WTC11 (cell line): ENCODE measurements at regions not wholly inside any gene's neighbourhood (a gene's known extent, or its start where the extent isn't known, plus 50 kb on each side); places are given as distances from the start of the nearest gene placed in this dataset.

Source experiments
- ATAC-seq: fragments of 200-7000 bp; cut with Tn5 transposase; 2 replicates; pipeline ENCODE4 v1.10.0; 2021; ENCODE audit warnings: mild to moderate bottlenecking, moderate library complexity
- CTCF ChIA-PET: fragments of 300-600 bp; sonication (Branson Sonifier 250); formaldehyde crosslinking; loops from one replicate; lab custom pipeline; 2021; ENCODE audit warnings: antibody characterized with exemption; lab: Charles Lee
- POLR2A ChIA-PET: fragments of 350-600 bp; sonication (Branson Sonifier 250); formaldehyde crosslinking; loops from one replicate; lab custom pipeline; 2021; ENCODE audit warnings: antibody characterized with exemption; lab: Charles Lee
- DNase-seq: peaks from one replicate; pipeline ENCODE4 v3.0.0; 2021; ENCODE audit warnings: low spot score
- H3K27ac Mint-ChIP-seq: 2 replicates; pipeline ENCODE4 v1.8.0; 2021; ENCODE audit warnings: mixed read lengths
- H3K27me3 Mint-ChIP-seq: 2 replicates; pipeline ENCODE4 v1.8.0; 2021; ENCODE audit warnings: low read depth, mild to moderate bottlenecking, moderate library complexity, mixed read lengths
- H3K36me3 Mint-ChIP-seq: 2 replicates; pipeline ENCODE4 v1.8.0; 2021; ENCODE audit warnings: mixed read lengths
- H3K4me1 Mint-ChIP-seq: 2 replicates; pipeline ENCODE4 v1.8.0; 2022; ENCODE audit warnings: mixed read lengths
- H3K4me3 Mint-ChIP-seq: 2 replicates; pipeline ENCODE4 v1.8.0; 2021; ENCODE audit warnings: mild to moderate bottlenecking, moderate library complexity, mixed read lengths
- H3K9me3 Mint-ChIP-seq: 2 replicates; pipeline ENCODE4 v1.8.0; 2021; ENCODE audit warnings: mixed read lengths
- AR ChIP-seq: fragments of 250-450 bp; sonication (Bioruptor Pico); IDR thresholded peaks from 2 replicates; pipeline ENCODE4 v1.9.0; 2021; ENCODE audit warnings: mild to moderate bottlenecking
- ATF6 ChIP-seq: sonication (generic); formaldehyde crosslinking; IDR thresholded peaks from 2 replicates; pipeline ENCODE4 v1.8.1; 2023; ENCODE audit warnings: mild to moderate bottlenecking, missing genetic modification reagents
- E2F4 ChIP-seq: sonication (generic); formaldehyde crosslinking; IDR thresholded peaks from 2 replicates; pipeline ENCODE4 v1.8.1; 2022; ENCODE audit warnings: low read depth, mild to moderate bottlenecking, moderate library complexity, missing genetic modification reagents, borderline replicate concordance
- FOXK1 ChIP-seq: sonication (generic); formaldehyde crosslinking; IDR thresholded peaks from 2 replicates; pipeline ENCODE4 v1.8.0; 2022; ENCODE audit warnings: mild to moderate bottlenecking, moderate library complexity, missing genetic modification reagents
- HMGA2 ChIP-seq: fragments of 250-450 bp; sonication (Bioruptor Pico); IDR thresholded peaks from 2 replicates; pipeline ENCODE4 v1.4.0; 2021; ENCODE audit warnings: mild to moderate bottlenecking, moderate library complexity
- JAZF1 ChIP-seq: fragments of 250-450 bp; sonication (Bioruptor Pico); IDR thresholded peaks from 2 replicates; pipeline ENCODE4 v1.9.0; 2021; ENCODE audit warnings: moderate library complexity, mild to moderate bottlenecking, inconsistent platforms
- NFATC4 ChIP-seq: fragments of 250-450 bp; sonication (Bioruptor Pico); IDR thresholded peaks from 2 replicates; pipeline ENCODE4 v1.9.0; 2021; ENCODE audit warnings: mild to moderate bottlenecking
- NFYB ChIP-seq: sonication (generic); formaldehyde crosslinking; conservative IDR thresholded peaks from 2 replicates; pipeline ENCODE4 v1.8.0; 2022; ENCODE audit warnings: low read depth, missing genetic modification reagents
- NR3C1 ChIP-seq: sonication (generic); formaldehyde crosslinking; conservative IDR thresholded peaks from 2 replicates; pipeline ENCODE4 v1.8.1; 2023; ENCODE audit warnings: low read depth, mild to moderate bottlenecking, missing genetic modification reagents
- PRDM15 ChIP-seq: sonication (generic); formaldehyde crosslinking; IDR thresholded peaks from 2 replicates; pipeline ENCODE4 v1.8.0; 2022; ENCODE audit warnings: missing genetic modification reagents
- PREB ChIP-seq: sonication (generic); formaldehyde crosslinking; IDR thresholded peaks from 2 replicates; pipeline ENCODE4 v1.8.1; 2022; ENCODE audit warnings: mild to moderate bottlenecking, missing genetic modification reagents, moderate library complexity, borderline replicate concordance
- RORB ChIP-seq: fragments of 250-450 bp; sonication (Bioruptor Pico); IDR thresholded peaks from 2 replicates; pipeline ENCODE4 v1.9.0; 2021; ENCODE audit warnings: mild to moderate bottlenecking
- SP1 ChIP-seq: sonication (generic); formaldehyde crosslinking; conservative IDR thresholded peaks from 2 replicates; pipeline ENCODE4 v1.8.1; 2022; ENCODE audit warnings: missing genetic modification reagents
- TCF7 ChIP-seq: sonication (generic); formaldehyde crosslinking; IDR thresholded peaks from 2 replicates; pipeline ENCODE4 v1.8.0; 2022; ENCODE audit warnings: mild to moderate bottlenecking, low read depth, missing genetic modification reagents, moderate library complexity
- ZBTB43 ChIP-seq: sonication (generic); formaldehyde crosslinking; IDR thresholded peaks from 2 replicates; pipeline ENCODE4 v1.8.1; 2023; ENCODE audit warnings: mild to moderate bottlenecking, missing genetic modification reagents
- TF ChIP-seq, protein P1 (sequence below): fragments of 250-450 bp; sonication (Bioruptor Pico); IDR thresholded peaks from 2 replicates; pipeline ENCODE4 v2.1.2; 2022; ENCODE audit warnings: mild to moderate bottlenecking, moderate library complexity

GRCh38 chr2:117407746-117408145 is 406.7 kb upstream of the DDX18 start (continued):
- TF ChIP-seq PREB (no peak), NFYB (CRISPR knock-in tag) (no peak), AR (CRISPR knock-in tag) (no peak)

GRCh38 chr2:117409443-117409842 is 405.0 kb upstream of the DDX18 start:
- H3K27me3 Mint-ChIP-seq = no peaks in the 10 kb centered on the region; the same call in 1 of the 2 replicates
- H3K36me3 Mint-ChIP-seq = no peaks in the 10 kb centered on the region
- H3K9me3 Mint-ChIP-seq = no peaks in the 10 kb centered on the region; the same call in 1 of the 2 replicates
- H3K4me3 Mint-ChIP-seq = no peak overlapping the region
- no peak for ATAC-seq
- TF ChIP-seq TCF7 (CRISPR knock-in tag) = no peak
- no peak for TF ChIP-seq HMGA2 (CRISPR knock-in tag)
- TF ChIP-seq SP1 (CRISPR knock-in tag) = no peak
- TF ChIP-seq JAZF1 (CRISPR knock-in tag) = no peak
- TF ChIP-seq NFATC4 (CRISPR knock-in tag) = no peak
- ChIA-PET POLR2A (no interaction called here), CTCF (no interaction called here)
- no peak overlapping the region for H3K27ac Mint-ChIP-seq
- H3K4me1 Mint-ChIP-seq = no peaks in the 10 kb centered on the region
- no peak for DNase-seq

DNA sequence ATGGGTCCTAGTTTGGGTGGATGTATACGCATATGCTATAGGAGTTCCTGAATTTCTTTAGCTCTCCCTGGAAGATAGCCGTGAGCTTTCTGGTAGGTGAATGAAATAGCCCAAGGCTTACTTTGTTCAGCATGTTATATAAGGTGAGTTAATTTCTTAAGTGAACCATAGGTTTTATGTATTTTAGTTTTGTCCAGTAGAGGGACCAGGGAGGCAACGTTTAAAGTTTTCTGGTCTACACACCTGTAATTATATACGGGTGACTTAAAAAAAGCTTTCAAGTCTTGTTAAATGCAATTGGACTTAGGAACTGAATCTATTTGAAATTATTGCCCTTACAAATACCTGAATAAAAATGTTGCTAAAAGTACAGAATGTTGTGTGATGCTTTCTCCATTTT is 402.5 kb upstream of the DDX18 start:
- CTCF ChIA-PET = interaction anchor here (0.7 to 0.8 kb wide), 2 partner anchors 15 to 374 kb away, joined by 3 to 4 read pairs; no protein-coding TSS in a partner anchor
- Mint-ChIP-seq H3K4me1 (no peaks in the 10 kb centered on the region), H3K9me3 (peaks cover 8% of the 10 kb centered on the region)

More for the DNA sequence above, 402.5 kb upstream of the DDX18 start:
- Mint-ChIP-seq H3K27me3 (no peaks in the 10 kb centered on the region; the same call in 1 of the 2 replicates), H3K4me3 (no peak overlapping the region), H3K27ac (no peak overlapping the region), H3K36me3 (no peaks in the 10 kb centered on the region)
- ATAC-seq (no peak), DNase-seq (no peak)
- POLR2A ChIA-PET = no interaction called here
- TF ChIP-seq FOXK1 (CRISPR knock-in tag) (no peak), E2F4 (no peak), RORB (CRISPR knock-in tag) (no peak), PRDM15 (CRISPR knock-in tag) (no peak), HMGA2 (CRISPR knock-in tag) (no peak), NR3C1 (CRISPR knock-in tag) (no peak), ZBTB43 (CRISPR knock-in tag) (no peak), ATF6 (CRISPR knock-in tag) (no peak)
- TF ChIP-seq, protein P1, sequence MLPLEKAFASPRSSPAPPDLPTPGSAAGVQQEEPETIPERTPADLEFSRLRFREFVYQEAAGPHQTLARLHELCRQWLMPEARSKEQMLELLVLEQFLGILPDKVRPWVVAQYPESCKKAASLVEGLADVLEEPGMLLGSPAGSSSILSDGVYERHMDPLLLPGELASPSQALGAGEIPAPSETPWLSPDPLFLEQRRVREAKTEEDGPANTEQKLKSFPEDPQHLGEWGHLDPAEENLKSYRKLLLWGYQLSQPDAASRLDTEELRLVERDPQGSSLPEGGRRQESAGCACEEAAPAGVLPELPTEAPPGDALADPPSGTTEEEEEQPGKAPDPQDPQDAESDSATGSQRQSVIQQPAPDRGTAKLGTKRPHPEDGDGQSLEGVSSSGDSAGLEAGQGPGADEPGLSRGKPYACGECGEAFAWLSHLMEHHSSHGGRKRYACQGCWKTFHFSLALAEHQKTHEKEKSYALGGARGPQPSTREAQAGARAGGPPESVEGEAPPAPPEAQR = no peak
